PC-9 (cell line): ENCODE measurements at regions not wholly inside any gene's neighbourhood (a gene's known extent, or its start where the extent isn't known, plus 50 kb on each side); places are given as distances from the start of the nearest gene placed in this dataset.

ENCODE experiments used
- BruUV-seq: library from RNA; stranded (reverse); fragments of 400-500 nt; replicated peaks from 2 replicates; lab custom pipeline; 2021; lab: Mats Ljungman, UMichigan
- CTCF ChIA-PET: fragments of 300-600 bp; sonication (Branson Sonifier 250); formaldehyde crosslinking; loops from one replicate; lab custom pipeline; 2022; ENCODE audit warnings: antibody characterized with exemption; lab: Charles Lee
- POLR2A ChIA-PET: fragments of 300-600 bp; sonication (Branson Sonifier 250); formaldehyde crosslinking; loops from one replicate; lab custom pipeline; 2022; ENCODE audit warnings: antibody characterized with exemption; ENCODE audit not compliant: unreplicated experiment; lab: Charles Lee
- DNase-seq, 2 experiments: peaks; one replicate each; pipeline versions ENCODE4 v3.0.0 to v3.0.0-alpha.2; 2015 to 2022; ENCODE audit warnings: mixed read lengths in 1 of 2
- H2AFZ ChIP-seq: fragments of 200-600 bp; sonication (generic); 2 replicates; pipeline ENCODE4 v1.8.1; 2017; ENCODE audit warnings: antibody characterized with exemption
- H3F3A ChIP-seq: fragments of 200-600 bp; sonication (generic); 2 replicates; pipeline ENCODE4 v1.8.1; 2017; ENCODE audit warnings: antibody characterized with exemption, mild to moderate bottlenecking, low read depth; ENCODE audit not compliant: insufficient read depth
- H3K27ac ChIP-seq: fragments of 200-600 bp; sonication (generic); 2 replicates; pipeline ENCODE4 v1.6.1; 2016; ENCODE audit warnings: mixed run types
- H3K27me3 ChIP-seq: fragments of 200-600 bp; sonication (generic); 2 replicates; pipeline ENCODE4 v1.6.1; 2016; ENCODE audit warnings: low read depth, mixed run types; ENCODE audit not compliant: insufficient read depth
- H3K36me3 ChIP-seq: fragments of 200-600 bp; sonication (generic); 2 replicates; pipeline ENCODE4 v1.6.1; 2016; ENCODE audit warnings: low read depth, mixed run types
- H3K4me1 ChIP-seq: fragments of 200-600 bp; sonication (generic); replicated peaks from 2 replicates; pipeline ENCODE4 v1.6.1; 2016; ENCODE audit warnings: mixed run types; ENCODE audit not compliant: insufficient read depth
- H3K4me2 ChIP-seq: fragments of 200-600 bp; sonication (generic); 2 replicates; pipeline ENCODE4 v1.6.1; 2017; ENCODE audit warnings: mixed run types
- H3K4me3 ChIP-seq: fragments of 200-600 bp; sonication (generic); 2 replicates; pipeline ENCODE4 v1.6.1; 2016; ENCODE audit warnings: mixed run types
- H3K79me2 ChIP-seq: fragments of 200-600 bp; sonication (generic); 2 replicates; pipeline ENCODE4 v1.6.1; 2017; ENCODE audit warnings: low read depth, mixed run types
- H3K9me2 ChIP-seq: fragments of 200-600 bp; sonication (generic); 2 replicates; pipeline ENCODE4 v1.8.1; 2017; ENCODE audit warnings: mild to moderate bottlenecking; ENCODE audit not compliant: insufficient read depth
- H3K9me3 ChIP-seq: fragments of 200-600 bp; sonication (generic); 2 replicates; pipeline ENCODE4 v1.8.1; 2016; ENCODE audit warnings: low read depth; ENCODE audit not compliant: insufficient read depth
- H4K20me1 ChIP-seq: fragments of 200-600 bp; sonication (generic); 2 replicates; pipeline ENCODE4 v1.8.1; 2017; ENCODE audit not compliant: insufficient read depth
- EZH2 ChIP-seq: fragments of 200-600 bp; sonication (generic); IDR thresholded peaks from 2 replicates; pipeline ENCODE4 v1.8.0; 2017; ENCODE audit warnings: antibody characterized with exemption, low read depth
- intact Hi-C: fragments of 100-400 bp; cut with micrococcal nuclease; formaldehyde crosslinking; loops from one replicate; pipeline ENCODE4 v1.10.0; 2022; ENCODE audit not compliant: unreplicated experiment
- TF ChIP-seq, protein P1 (sequence below): fragments of 200-600 bp; sonication (generic); conservative IDR thresholded peaks from 2 replicates; pipeline ENCODE4 v1.6.1; 2017; ENCODE audit warnings: mixed run types, antibody characterized with exemption, mild to moderate bottlenecking, moderate library complexity

DNA sequence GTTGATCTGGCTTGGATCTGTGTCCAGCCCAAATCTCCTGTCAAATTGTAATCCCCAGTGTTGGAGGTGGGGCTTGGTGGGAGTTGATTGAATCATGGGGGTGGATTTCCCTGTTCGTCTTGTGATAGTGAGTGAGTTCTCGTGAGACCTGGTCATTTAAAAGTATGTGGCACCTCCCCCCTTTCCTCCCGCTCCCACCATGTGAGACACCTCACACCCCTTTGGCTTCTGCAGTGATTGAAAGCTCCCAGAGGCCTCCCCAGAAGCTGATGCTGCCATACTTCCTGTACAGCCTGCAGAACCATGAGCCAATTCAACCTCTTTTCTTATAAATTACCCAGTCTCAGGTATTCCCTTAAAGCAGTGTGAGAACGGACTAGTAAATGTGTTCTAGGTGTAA is 117.3 kb upstream of the PTCH1 start:
- no TSS peak for BruUV-seq
- no peak for TF ChIP-seq EZH2
- TF ChIP-seq, protein P1, sequence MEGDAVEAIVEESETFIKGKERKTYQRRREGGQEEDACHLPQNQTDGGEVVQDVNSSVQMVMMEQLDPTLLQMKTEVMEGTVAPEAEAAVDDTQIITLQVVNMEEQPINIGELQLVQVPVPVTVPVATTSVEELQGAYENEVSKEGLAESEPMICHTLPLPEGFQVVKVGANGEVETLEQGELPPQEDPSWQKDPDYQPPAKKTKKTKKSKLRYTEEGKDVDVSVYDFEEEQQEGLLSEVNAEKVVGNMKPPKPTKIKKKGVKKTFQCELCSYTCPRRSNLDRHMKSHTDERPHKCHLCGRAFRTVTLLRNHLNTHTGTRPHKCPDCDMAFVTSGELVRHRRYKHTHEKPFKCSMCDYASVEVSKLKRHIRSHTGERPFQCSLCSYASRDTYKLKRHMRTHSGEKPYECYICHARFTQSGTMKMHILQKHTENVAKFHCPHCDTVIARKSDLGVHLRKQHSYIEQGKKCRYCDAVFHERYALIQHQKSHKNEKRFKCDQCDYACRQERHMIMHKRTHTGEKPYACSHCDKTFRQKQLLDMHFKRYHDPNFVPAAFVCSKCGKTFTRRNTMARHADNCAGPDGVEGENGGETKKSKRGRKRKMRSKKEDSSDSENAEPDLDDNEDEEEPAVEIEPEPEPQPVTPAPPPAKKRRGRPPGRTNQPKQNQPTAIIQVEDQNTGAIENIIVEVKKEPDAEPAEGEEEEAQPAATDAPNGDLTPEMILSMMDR = no peak
- ChIA-PET CTCF (no interaction called here), POLR2A (no interaction called here)
- H3K9me3 ChIP-seq = no peaks in the 10 kb centered on the region
- H3F3A ChIP-seq = no peaks in the 10 kb centered on the region
- H3K79me2 ChIP-seq = no peaks in the 10 kb centered on the region
- no peaks in the 10 kb centered on the region for H3K9me2 ChIP-seq
- no peak overlapping the region for H2AFZ ChIP-seq
- peaks cover 88% of the 10 kb centered on the region for H3K27me3 ChIP-seq
- H3K4me1 ChIP-seq = no peaks in the 10 kb centered on the region
- no peaks in the 10 kb centered on the region for H4K20me1 ChIP-seq
- intact Hi-C loops = no loop called here
- H3K36me3 ChIP-seq = no peaks in the 10 kb centered on the region
- no peak overlapping the region for H3K27ac ChIP-seq
- H3K4me2 ChIP-seq = no peak overlapping the region
- no peak overlapping the region for H3K4me3 ChIP-seq
- DNase-seq = no peak

DNA sequence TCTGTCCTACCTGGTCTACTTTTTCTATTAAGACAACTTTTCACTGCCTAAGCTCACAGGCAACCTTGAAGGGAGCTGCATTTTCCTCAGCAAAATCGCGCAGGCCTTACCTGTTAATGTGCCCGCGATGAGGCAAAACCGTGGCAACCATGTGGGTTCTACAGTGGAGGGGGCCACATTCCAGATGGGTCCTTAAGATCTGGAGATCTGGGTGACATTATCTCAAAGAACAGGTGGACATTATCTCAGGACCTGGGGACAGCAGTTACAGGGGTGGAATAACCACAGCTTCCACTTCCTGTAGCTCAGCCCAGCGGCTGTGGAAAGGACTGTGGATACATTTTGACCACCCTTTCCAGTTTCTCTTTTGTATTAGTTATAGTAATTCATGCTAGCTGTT is 112.8 kb upstream of the PTCH1 start:
- no peaks in the 10 kb centered on the region for H3K36me3 ChIP-seq
- no peak overlapping the region for H2AFZ ChIP-seq
- intact Hi-C loops = no loop called here
- H3K9me3 ChIP-seq = no peaks in the 10 kb centered on the region
- no peaks in the 10 kb centered on the region for H4K20me1 ChIP-seq
- H3K9me2 ChIP-seq = no peaks in the 10 kb centered on the region
- no TSS peak for BruUV-seq
- H3K27ac ChIP-seq = no peak overlapping the region
- POLR2A ChIA-PET = no interaction called here
- CTCF ChIA-PET = no interaction called here
- H3K4me3 ChIP-seq = no peak overlapping the region
- no peak overlapping the region for H3K4me2 ChIP-seq
- no peaks in the 10 kb centered on the region for H3K79me2 ChIP-seq
- H3F3A ChIP-seq = no peaks in the 10 kb centered on the region
- TF ChIP-seq EZH2 = no peak
- TF ChIP-seq, protein P1 = no peak
- H3K27me3 ChIP-seq = peaks cover 96% of the 10 kb centered on the region
- H3K4me1 ChIP-seq = no peaks in the 10 kb centered on the region
- DNase-seq = no peak

DNA sequence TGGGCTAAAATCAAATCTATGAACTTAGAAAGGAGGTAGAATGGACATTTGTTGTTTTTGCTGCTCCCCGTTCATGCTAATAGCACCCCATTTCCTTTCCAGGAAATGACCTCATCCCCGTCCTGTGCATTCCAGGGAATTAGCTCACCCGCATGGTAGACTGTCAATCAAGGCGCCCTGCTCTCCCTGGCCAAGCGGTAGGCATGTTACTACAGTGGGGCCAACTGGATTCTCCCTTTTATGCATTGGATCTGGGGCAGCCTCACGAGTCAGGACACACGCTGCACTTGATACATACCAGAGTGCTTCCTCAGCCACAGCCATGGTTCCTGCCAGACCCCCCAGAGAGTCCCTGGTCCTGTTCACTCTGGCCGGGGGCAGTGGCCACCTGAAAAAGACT is 111.0 kb upstream of the PTCH1 start:
- no peak overlapping the region for H3K4me3 ChIP-seq
- no peaks in the 10 kb centered on the region; the same call in 1 of the 2 replicates for H3K9me3 ChIP-seq
- TF ChIP-seq, protein P1 = no peak
- TF ChIP-seq EZH2 = no peak
- no TSS peak for BruUV-seq
- no peaks in the 10 kb centered on the region for H3F3A ChIP-seq
- no peaks in the 10 kb centered on the region for H4K20me1 ChIP-seq
- H3K27ac ChIP-seq = no peak overlapping the region
- ChIA-PET CTCF (no interaction called here), POLR2A (no interaction called here)
- no peak overlapping the region for H2AFZ ChIP-seq
- no peak overlapping the region for H3K4me2 ChIP-seq
- intact Hi-C loops = no loop called here
- DNase-seq = no peak
- peaks cover 90% of the 10 kb centered on the region for H3K27me3 ChIP-seq
- H3K79me2 ChIP-seq = no peaks in the 10 kb centered on the region
- H3K36me3 ChIP-seq = no peaks in the 10 kb centered on the region
- no peaks in the 10 kb centered on the region for H3K9me2 ChIP-seq
- H3K4me1 ChIP-seq = no peaks in the 10 kb centered on the region
